MCF 10A (cell line): ENCODE measurements at regions not wholly inside any gene's neighbourhood (a gene's known extent, or its start where the extent isn't known, plus 50 kb on each side); places are given as distances from the start of the nearest gene placed in this dataset.
A peak's percentile ranks its signal among the peaks of the same experiment; 100 is the strongest.

Experiments used
- BruUV-seq: library from RNA; stranded (reverse); fragments of 400-500 nt; replicated peaks from 2 replicates; lab custom pipeline; 2021; lab: Mats Ljungman, UMichigan
- CTCF ChIA-PET: fragments of 300-600 bp; sonication (Branson Sonifier 250); formaldehyde crosslinking; extraction: SDS; loops from one replicate; lab custom pipeline; 2021; ENCODE audit warnings: antibody characterized with exemption, inconsistent platforms; lab: Yijun Ruan, JAX
- POLR2A ChIA-PET: fragments of 300-600, 350-650 bp; sonication (Branson Sonifier 250); formaldehyde crosslinking; extraction: SDS; loops from one replicate; lab custom pipeline; 2020; ENCODE audit warnings: antibody characterized with exemption, inconsistent platforms; lab: Yijun Ruan, JAX
- DNase-seq: peaks from one replicate; pipeline ENCODE4 v3.0.0-alpha.2; 2018; ENCODE audit not compliant: unreplicated experiment
- H3K27ac Mint-ChIP-seq: one replicate; pipeline ENCODE4 v1.8.0; 2022; ENCODE audit warnings: mild to moderate bottlenecking, low read depth, mixed read lengths; ENCODE audit not compliant: unreplicated experiment
- H3K27me3 Mint-ChIP-seq: one replicate; pipeline ENCODE4 v1.8.0; 2022; ENCODE audit warnings: mixed read lengths; ENCODE audit not compliant: insufficient read depth, unreplicated experiment
- H3K36me3 Mint-ChIP-seq: one replicate; pipeline ENCODE4 v1.8.0; 2022; ENCODE audit warnings: mild to moderate bottlenecking, moderate library complexity, mixed read lengths; ENCODE audit not compliant: insufficient read depth, unreplicated experiment
- H3K4me1 Mint-ChIP-seq: one replicate; pipeline ENCODE4 v1.8.0; 2022; ENCODE audit warnings: mixed read lengths; ENCODE audit not compliant: insufficient read depth, unreplicated experiment
- H3K4me3 Mint-ChIP-seq: one replicate; pipeline ENCODE4 v1.8.0; 2022; ENCODE audit warnings: mild to moderate bottlenecking, moderate library complexity, mixed read lengths; ENCODE audit not compliant: unreplicated experiment
- H3K9me3 Mint-ChIP-seq: one replicate; pipeline ENCODE4 v1.8.0; 2022; ENCODE audit warnings: mixed read lengths; ENCODE audit not compliant: unreplicated experiment
- intact Hi-C: fragments of 100-400 bp; cut with micrococcal nuclease; formaldehyde crosslinking; loops from 2 replicates; pipeline ENCODE4 v1.14.1; 2022
- TF ChIP-seq, protein P1 (sequence below): fragments of 200-600 bp; IDR thresholded peaks from one replicate; pipeline ENCODE4 v1.8.0; 2022; ENCODE audit warnings: antibody characterized with exemption, mild to moderate bottlenecking; ENCODE audit not compliant: unreplicated experiment

DNA sequence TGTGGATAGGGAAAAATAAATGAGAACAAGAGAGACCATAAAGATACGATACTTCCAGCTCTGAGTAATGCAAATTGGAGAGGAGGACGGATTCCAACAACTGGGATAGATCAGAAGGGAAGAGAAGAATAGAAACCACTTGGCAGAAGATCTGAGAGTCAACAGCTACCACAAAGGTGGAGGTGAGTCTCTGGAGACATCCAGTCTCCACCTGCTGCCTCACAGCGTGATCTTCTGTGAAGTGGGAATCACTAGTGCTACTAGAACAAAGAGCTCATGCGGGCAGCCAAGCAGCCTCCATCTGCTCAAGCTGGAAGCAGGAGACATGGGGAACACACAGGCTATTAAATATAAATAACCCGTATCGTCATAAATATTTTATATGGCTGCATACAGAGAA, 558.5 kb upstream of the CFAP20DC start:
- H3K9me3 Mint-ChIP-seq, result no peaks in the 10 kb centered on the region
- TF ChIP-seq, protein P1, sequence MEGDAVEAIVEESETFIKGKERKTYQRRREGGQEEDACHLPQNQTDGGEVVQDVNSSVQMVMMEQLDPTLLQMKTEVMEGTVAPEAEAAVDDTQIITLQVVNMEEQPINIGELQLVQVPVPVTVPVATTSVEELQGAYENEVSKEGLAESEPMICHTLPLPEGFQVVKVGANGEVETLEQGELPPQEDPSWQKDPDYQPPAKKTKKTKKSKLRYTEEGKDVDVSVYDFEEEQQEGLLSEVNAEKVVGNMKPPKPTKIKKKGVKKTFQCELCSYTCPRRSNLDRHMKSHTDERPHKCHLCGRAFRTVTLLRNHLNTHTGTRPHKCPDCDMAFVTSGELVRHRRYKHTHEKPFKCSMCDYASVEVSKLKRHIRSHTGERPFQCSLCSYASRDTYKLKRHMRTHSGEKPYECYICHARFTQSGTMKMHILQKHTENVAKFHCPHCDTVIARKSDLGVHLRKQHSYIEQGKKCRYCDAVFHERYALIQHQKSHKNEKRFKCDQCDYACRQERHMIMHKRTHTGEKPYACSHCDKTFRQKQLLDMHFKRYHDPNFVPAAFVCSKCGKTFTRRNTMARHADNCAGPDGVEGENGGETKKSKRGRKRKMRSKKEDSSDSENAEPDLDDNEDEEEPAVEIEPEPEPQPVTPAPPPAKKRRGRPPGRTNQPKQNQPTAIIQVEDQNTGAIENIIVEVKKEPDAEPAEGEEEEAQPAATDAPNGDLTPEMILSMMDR, result no peak
- H3K4me1 Mint-ChIP-seq, result peaks cover 5% of the 10 kb centered on the region
- ChIA-PET CTCF (interaction anchor here (0.8 kb wide), 1 partner anchor 295 kb away, joined by 3 read pairs; no protein-coding TSS in a partner anchor), POLR2A (no interaction called here)
- H3K27me3 Mint-ChIP-seq, result no peaks in the 10 kb centered on the region
- H3K27ac Mint-ChIP-seq, result no peak overlapping the region
- no TSS peak for BruUV-seq
- intact Hi-C loops, result no loop called here
- H3K36me3 Mint-ChIP-seq, result no peaks in the 10 kb centered on the region
- H3K4me3 Mint-ChIP-seq, result no peak overlapping the region
- no peak for DNase-seq

DNA sequence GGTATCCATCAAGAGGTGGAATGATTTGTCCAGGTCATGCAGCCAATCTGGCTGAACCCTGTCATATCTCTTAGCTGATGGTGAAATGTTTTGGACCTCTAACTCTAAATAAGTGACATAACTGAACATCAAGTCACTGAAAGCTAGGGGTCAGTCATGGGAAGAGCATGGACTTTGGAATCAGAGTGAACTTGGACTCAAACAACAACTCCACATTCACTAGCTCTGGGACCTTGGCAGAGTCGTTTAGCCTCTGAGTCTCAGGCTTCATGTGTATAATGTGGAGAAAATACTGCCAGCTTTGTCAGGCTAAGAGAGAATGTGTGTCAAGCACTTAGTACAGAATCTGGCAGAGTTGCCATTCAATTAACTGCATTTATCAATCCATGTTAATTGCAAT, 557.8 kb upstream of the CFAP20DC start:
- POLR2A ChIA-PET, result interaction anchor here (0.6 kb wide), 1 partner anchor 162 kb away, joined by 3 read pairs; no protein-coding TSS in a partner anchor
- CTCF ChIA-PET, result interaction anchor here (1.0 to 1.7 kb wide), 3 partner anchors 9 to 277 kb away, joined by 3 to 4 read pairs (median 3); no protein-coding TSS in a partner anchor
- TF ChIP-seq, protein P1, result no peak
- peak; percentile 40 for DNase-seq
- H3K27me3 Mint-ChIP-seq, result no peaks in the 10 kb centered on the region
- no peak overlapping the region for H3K27ac Mint-ChIP-seq
- intact Hi-C loops, result no loop called here
- H3K4me1 Mint-ChIP-seq, result peaks cover 5% of the 10 kb centered on the region
- H3K9me3 Mint-ChIP-seq, result no peaks in the 10 kb centered on the region
- no peaks in the 10 kb centered on the region for H3K36me3 Mint-ChIP-seq
- H3K4me3 Mint-ChIP-seq, result no peak overlapping the region
- BruUV-seq, result no TSS peak

DNA sequence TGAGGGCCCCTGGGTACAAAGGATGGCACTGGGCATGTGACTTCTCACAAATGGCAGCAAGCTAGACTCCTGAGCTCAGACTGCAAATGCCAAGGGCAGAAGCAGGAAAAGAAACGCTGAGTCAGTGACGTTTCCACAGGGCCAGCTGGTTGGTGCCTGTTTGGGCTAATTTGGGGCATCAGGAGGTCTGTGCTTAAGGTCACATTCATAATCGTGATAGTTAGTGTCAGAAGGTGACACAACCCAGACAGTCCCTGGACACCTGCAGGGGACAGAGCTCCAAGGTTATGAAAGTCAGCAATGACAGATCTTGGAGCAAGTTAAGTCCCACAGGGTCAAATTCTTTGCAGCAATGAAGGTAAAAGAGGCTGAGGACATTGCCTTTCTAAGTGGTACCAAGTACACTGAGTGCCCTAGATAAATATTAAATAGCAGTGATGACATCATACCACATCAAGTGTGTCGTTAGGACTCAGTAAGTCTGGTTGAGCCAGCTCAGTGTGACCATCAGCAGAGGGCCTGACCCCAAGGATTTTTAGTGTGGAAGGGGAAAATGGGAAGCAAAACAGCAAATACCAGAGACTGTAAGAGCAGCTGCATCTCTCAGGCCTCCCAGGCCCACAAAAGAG, 556.9 kb upstream of the CFAP20DC start:
- no peak for DNase-seq
- TF ChIP-seq, protein P1, result no peak
- no TSS peak for BruUV-seq
- H3K4me1 Mint-ChIP-seq, result peaks cover 5% of the 10 kb centered on the region
- no peaks in the 10 kb centered on the region for H3K36me3 Mint-ChIP-seq
- H3K27ac Mint-ChIP-seq, result no peak overlapping the region
- H3K27me3 Mint-ChIP-seq, result no peaks in the 10 kb centered on the region
- no peak overlapping the region for H3K4me3 Mint-ChIP-seq
- intact Hi-C loops, result no loop called here
- CTCF ChIA-PET, result interaction anchor here (0.6 to 1.7 kb wide), 4 partner anchors 32 to 395 kb away, joined by 3 to 4 read pairs (median 3); no protein-coding TSS in a partner anchor
- H3K9me3 Mint-ChIP-seq, result no peaks in the 10 kb centered on the region
- POLR2A ChIA-PET, result no interaction called here

DNA sequence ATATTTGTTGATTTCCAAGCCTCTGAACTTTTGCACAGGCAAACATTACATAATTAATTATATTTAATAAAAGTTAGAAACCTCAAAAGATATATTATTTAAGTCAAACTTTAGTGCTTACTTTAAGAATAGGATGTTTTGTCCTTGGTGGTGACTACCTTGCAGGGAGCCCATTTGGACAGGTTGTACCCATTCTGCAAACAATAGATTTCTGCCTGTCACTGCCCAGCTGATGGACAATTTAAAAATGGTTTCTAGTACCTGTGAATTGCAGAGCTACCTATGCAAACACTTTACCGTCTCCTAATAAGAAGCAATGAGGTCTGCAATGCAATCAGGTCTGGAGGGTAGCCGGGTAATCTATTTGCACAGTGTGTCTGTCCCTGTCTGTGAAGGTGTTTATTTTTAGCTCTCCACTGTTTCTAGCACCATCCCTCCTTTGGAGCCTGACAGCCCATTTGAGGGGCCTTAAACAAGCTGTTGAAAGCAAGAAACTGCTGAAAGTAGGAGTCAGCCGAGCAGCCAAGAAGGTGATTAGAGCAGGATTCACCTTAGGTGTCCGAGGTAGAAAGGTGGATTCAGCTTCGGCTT, 556.2 kb upstream of the CFAP20DC start:
- POLR2A ChIA-PET, result no interaction called here

More for the DNA sequence above, 556.2 kb upstream of the CFAP20DC start:
- no peak for DNase-seq
- intact Hi-C loops, result no loop called here
- TF ChIP-seq, protein P1, result no peak
- H3K36me3 Mint-ChIP-seq, result no peaks in the 10 kb centered on the region
- no peaks in the 10 kb centered on the region for H3K4me1 Mint-ChIP-seq
- H3K27me3 Mint-ChIP-seq, result no peaks in the 10 kb centered on the region
- no peak overlapping the region for H3K4me3 Mint-ChIP-seq
- H3K9me3 Mint-ChIP-seq, result no peaks in the 10 kb centered on the region
- H3K27ac Mint-ChIP-seq, result no peak overlapping the region
- BruUV-seq, result no TSS peak
- CTCF ChIA-PET, result interaction anchor here (1.0 kb wide), 1 partner anchor 395 kb away, joined by 3 read pairs; no protein-coding TSS in a partner anchor
